GM19351 (cell line): ENCODE measurements at regions not wholly inside any gene's neighbourhood (a gene's known extent, or its start where the extent isn't known, plus 50 kb on each side); places are given as distances from the start of the nearest gene placed in this dataset.

ENCODE experiments used
- ATAC-seq: cut with Tn5 transposase; IDR thresholded peaks from one replicate; pipeline ENCODE4 v1.9.1; 2021; ENCODE audit warnings: mild to moderate bottlenecking, moderate library complexity; ENCODE audit not compliant: unreplicated experiment

GRCh38 chr1:209231476-209232156 lies 351.9 kb upstream of the CAMK1G start:
- ATAC-seq: no peak

DNA sequence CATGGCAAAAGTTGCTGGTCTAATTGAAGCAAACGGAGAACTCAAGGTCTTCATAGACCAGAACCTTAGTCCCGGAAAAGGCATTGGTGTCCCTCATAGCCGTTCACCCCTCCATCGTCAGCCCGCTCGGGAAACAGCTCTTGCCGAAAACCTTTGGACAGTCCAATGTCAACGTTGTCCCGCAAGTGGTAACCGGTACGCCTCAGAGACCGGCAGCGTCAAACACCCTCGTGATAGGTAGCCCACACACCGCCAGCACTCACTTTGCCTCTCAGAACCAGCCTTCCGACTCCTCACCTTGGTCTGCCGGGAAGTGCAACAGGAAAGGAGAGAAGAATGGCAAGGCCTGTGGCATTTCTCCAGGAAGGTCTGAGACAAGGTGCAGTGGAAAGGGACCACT lies 351.3 kb upstream of the CAMK1G start:
- no peak for ATAC-seq

GRCh38 chr1:209232759-209233158 lies 350.8 kb upstream of the CAMK1G start:
- no peak for ATAC-seq

DNA sequence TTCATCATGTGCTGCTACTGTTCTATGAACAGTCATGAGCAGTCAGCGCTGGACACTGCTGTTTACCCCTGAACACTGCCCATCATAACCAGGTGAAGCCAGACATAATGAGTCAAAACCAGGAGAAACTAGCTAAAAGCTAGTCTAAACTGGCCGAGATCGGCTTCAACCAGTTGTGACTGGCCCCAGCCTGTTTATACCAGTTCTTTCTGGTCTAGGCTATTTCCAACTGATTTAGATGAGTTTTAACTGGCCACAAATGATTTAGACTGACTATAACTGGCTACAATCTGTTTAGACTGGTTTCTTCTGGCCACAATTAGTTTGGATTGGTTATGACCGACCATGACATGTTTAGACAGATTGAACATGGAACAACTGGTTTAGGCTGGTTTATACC lies 348.3 kb upstream of the CAMK1G start:
- no peak for ATAC-seq

- ATAC-seq: no peak
Observed at GRCh38 chr1:209238356-209238755, 345.2 kb upstream of the CAMK1G start.

DNA sequence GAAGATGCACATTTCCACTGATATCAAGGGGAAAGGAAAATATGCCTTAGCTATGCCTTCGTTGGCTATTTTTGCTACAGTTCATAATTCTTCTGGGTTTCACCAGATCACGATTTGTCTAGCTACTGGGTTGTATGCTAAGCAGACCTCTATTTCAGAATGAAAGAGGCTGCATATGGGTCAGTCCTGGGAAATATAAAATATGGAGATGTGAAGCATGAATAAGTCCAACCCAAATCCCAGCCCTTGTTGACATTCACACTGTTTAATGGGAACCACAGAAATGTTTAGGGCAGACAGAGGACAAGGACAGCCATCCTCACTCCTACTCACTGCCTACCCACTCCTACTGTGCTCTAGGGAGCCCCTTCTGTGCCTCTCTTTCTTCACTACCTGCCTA lies 343.2 kb upstream of the CAMK1G start:
- no peak for ATAC-seq

DNA sequence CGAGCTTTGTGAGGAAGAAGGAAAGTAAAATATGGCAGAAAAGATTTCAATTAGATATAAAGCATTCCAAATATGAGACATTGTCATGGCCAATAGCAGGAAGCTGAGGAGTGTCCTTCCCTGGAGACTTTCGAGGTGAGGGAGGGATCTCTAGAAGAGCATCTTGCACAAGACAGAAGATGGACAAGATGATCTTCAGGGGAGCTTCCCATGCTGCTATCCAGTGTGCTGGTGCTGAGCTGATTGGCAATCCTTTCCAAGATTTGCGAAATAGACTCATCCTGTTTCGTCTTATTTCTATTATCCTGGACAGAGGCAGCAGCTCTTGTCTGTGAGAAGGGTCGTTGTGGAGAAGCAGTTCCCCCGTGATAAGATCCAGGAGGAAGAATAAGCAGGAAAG lies 342.0 kb upstream of the CAMK1G start:
- ATAC-seq: no peak

DNA sequence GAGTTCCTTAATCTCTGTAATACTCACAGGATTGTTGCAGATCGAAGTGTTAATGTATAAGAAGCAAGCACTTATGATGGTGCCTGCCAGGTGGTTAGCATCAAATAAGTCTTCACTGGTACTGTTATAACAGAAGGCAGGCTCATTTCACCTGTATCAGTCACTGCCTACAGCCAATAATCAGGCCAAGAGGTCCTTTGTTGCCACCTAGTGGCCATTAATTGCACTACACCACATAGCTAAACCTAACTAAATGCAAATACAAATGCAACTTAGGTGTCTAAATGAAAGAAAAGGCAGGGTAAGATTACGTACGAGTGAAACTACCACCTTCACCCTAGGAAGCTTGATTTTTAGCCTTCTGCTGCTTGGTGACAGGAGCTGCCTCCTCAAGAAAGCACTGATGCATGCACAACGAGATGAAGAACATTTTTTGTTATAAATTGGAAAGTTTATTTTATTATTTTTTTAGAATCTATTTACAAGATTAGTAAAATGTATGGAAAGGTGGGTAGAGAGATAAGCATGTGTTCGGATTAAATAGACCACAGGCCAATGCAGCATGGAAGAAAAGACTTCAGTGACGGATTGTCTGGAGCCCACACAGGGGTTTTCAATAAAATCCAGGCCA lies 334.8 kb upstream of the CAMK1G start:
- peak; percentile 91 for ATAC-seq

- ATAC-seq: no peak
Observed at GRCh38 chr1:209249280-209249670, 334.2 kb upstream of the CAMK1G start.

- ATAC-seq: no peak
Observed at GRCh38 chr1:209249785-209250440, 333.6 kb upstream of the CAMK1G start.

GRCh38 chr1:209250861-209251636 lies 332.5 kb upstream of the CAMK1G start:
- ATAC-seq: no peak

DNA sequence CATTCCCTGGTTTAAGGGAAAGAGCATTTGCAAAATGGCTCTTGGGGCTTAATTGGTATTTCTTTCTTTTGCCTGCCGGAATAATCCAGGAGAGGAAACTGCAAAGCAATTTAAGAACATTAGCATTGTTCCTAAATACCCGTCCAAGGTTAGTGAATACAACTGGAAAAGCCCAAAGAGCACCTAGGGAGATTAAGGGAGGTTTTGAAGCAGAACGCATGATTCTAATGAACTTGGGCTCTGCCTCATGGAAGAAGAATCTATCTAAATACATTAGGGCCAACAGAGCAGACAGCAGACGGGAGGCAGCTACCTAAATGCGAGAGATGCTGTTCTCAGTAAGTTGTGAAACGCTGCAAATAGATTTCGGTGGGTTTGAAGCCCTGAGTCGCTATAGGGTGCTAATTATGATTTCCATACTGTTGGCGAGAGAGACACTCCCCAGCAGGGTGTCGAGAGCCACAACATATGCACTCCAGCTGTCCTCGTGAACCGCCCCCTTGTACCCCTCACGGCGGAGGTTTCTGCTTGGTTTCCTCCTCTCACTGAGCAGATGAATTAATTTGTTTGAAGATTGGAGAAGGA lies 326.7 kb upstream of the CAMK1G start:
- ATAC-seq: no peak

DNA sequence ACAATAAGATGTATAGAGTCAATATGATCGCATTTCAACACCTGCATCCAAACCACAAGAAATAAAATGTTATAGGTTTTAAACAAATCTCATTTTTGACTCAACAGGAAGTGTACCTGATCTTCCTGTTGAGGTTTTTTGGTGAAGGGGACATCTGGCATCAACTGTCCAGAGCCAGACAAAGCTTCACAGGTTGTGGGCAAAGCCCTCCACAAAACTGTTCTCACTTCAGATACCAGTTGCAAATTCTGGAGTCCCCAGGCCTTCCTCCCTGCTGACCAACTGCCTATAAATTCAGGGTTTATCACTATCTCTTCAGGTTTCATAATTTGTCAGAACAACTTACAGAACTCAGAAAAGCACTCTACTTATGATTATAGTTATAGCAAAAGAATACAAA lies 326.1 kb upstream of the CAMK1G start:
- ATAC-seq: no peak

DNA sequence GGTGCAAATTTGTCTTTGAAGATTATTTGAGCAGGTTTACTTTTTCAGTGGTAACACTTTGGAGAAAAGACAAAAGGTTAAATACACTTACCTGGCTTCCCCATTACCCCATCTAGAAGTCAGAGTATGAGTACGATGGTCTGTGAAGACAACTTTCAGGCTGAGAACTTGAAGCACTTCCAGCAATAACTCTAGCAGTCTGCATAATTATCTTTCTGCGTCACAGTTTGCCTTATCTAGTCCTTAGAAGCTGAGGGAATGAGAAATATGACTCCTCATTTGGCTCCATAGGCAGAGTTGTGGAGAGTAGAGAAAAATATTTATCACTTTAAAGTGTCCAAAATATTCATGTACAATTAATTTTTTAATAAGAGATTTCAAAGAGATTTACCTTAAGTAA lies 323.4 kb upstream of the CAMK1G start:
- no peak for ATAC-seq

DNA sequence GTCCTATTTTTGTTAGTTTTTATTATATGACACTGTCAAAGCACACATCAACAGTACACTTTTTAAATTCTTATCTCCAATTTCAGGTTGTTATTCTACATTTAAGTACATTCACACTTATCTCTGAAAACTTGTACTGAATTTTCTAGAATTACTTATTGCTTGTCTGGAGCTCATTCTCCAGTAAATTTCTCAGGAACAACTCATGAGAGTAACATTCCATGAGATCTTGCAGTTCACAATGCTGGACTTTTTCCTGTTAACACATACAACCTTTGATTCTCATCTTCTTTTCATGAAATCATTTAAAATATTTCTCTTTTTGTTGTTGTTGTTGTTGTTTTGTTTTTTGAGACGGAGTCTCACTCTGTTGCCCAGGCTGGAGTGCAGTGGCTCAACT lies 320.9 kb upstream of the CAMK1G start:
- no peak for ATAC-seq

GRCh38 chr1:209265301-209265700 lies 318.2 kb upstream of the CAMK1G start:
- no peak for ATAC-seq

DNA sequence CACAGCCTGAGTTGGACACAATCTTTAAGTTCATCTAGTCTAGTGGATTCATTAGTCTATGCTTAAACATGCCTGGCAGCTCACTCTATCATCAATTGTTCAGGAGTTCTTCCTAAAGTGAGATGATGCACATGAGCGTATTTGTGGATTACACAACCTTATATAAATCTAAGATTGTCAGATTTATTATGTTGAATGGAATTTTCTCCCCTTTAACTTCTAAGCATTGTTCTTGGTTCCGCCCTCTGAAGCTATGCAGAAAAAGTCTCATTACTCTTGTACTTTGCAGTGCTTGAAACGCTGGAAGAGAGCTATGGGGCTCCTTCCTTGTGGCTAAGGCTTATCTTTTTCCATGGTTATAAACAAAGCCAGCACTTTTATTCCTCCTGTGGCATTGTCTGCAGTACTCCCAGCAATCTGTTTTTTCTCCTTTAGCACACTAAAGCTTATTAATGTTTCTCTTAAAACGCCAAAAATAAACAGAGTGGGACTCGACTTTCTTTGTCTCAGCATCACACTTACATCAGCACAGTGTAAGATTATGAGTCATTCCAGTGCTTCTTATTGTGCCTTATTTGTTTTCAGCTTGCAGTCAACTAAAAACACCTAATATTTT lies 316.8 kb upstream of the CAMK1G start:
- no peak for ATAC-seq

- ATAC-seq: no peak
Observed at GRCh38 chr1:209267968-209268367, 315.5 kb upstream of the CAMK1G start.

- ATAC-seq: no peak
Observed at GRCh38 chr1:209268479-209268878, 315.0 kb upstream of the CAMK1G start.

GRCh38 chr1:209276321-209276720 lies 307.2 kb upstream of the CAMK1G start:
- no peak for ATAC-seq

DNA sequence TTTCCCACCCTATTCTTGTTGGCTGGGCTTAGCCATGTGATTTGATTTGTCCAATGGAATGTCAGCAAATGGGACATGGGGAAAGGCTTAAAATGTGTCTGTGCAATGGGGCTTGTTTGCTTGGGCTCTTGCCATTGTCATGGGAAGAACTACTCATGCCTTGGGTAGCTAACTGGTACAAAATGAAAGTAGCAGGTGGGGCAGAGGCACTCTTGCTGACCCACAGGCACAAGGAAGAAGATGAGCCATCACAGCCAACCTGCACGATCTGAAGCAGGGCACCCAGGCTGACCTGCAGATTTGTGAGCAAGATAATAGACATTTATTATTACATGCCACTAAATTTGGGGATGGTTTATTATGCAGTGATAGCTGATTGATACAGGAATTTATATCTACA lies 305.9 kb upstream of the CAMK1G start:
- ATAC-seq: no peak
